Bronchial epithelial cell (primary cell): ENCODE measurements at regions not wholly inside any gene's neighbourhood (a gene's known extent, or its start where the extent isn't known, plus 50 kb on each side); places are given as distances from the start of the nearest gene placed in this dataset.
A peak's percentile ranks its signal among the peaks of the same experiment; 100 is the strongest.
"Not testable (repeated sequence)": the region's sequence is repeated elsewhere in the genome, so short reads cannot be mapped to it uniquely, and the experiment has no call there.

Source experiments
- DNase-seq: peaks from one replicate; pipeline ENCODE4 v3.0.0-alpha.2; 2010; ENCODE audit warnings: low read depth
- FAIRE-seq: peaks from 2 replicates; lab custom pipeline; 2011; peaks lifted over from hg19 to GRCh38; lab: Jason Lieb, UNC
- H3K27me3 ChIP-seq: 2 replicates; pipeline ENCODE4 v1.5.1; 2011; ENCODE audit warnings: low read length; ENCODE audit not compliant: control insufficient read depth, insufficient read depth
- H3K36me3 ChIP-seq: 2 replicates; pipeline ENCODE4 v1.5.1; 2011; ENCODE audit warnings: low read length; ENCODE audit not compliant: control insufficient read depth, insufficient read depth
- H3K4me3 ChIP-seq: 2 replicates; pipeline ENCODE4 v1.5.1; 2011; ENCODE audit warnings: mild to moderate bottlenecking, low read depth, low read length, control low read depth
- CTCF ChIP-seq: IDR thresholded peaks from 2 replicates; pipeline ENCODE4 v1.5.1; 2011; ENCODE audit warnings: mild to moderate bottlenecking, moderate library complexity, low read length, control low read depth, inconsistent platforms; ENCODE audit not compliant: insufficient read depth, severe bottlenecking

GRCh38 chr14:53398616-53399015 is 245.5 kb upstream of the DDHD1 start:
- no peaks in the 10 kb centered on the region for H3K27me3 ChIP-seq
- DNase-seq (no peak), FAIRE-seq (no peak)
- H3K4me3 ChIP-seq, result no peak overlapping the region
- no peaks in the 10 kb centered on the region for H3K36me3 ChIP-seq
- TF ChIP-seq CTCF, result no peak

GRCh38 chr14:53395267-53395666 is 242.1 kb upstream of the DDHD1 start:
- DNase-seq, H3K4me3 ChIP-seq, FAIRE-seq, H3K27me3 ChIP-seq, H3K36me3 ChIP-seq: not testable (repeated sequence)

- H3K27me3 ChIP-seq, result no peaks in the 10 kb centered on the region
- TF ChIP-seq CTCF, result no peak
- FAIRE-seq (peak; percentile 60), DNase-seq (peak; percentile 94)
- H3K36me3 ChIP-seq, result no peaks in the 10 kb centered on the region
- no peak overlapping the region for H3K4me3 ChIP-seq
These were observed 238.6 kb upstream of the DDHD1 start for GRCh38 chr14:53391631-53392285.

- Histone ChIP-seq H3K27me3 (no peaks in the 10 kb centered on the region), H3K4me3 (no peak overlapping the region), H3K36me3 (no peaks in the 10 kb centered on the region)
- TF ChIP-seq CTCF, result no peak
- DNase-seq (peak; percentile 40), FAIRE-seq (no peak)
These were observed 238.0 kb upstream of the DDHD1 start for GRCh38 chr14:53391156-53391555.

- H3K27me3 ChIP-seq, result no peaks in the 10 kb centered on the region
- H3K36me3 ChIP-seq, result no peaks in the 10 kb centered on the region
- TF ChIP-seq CTCF, result no peak
- no peak overlapping the region for H3K4me3 ChIP-seq
- FAIRE-seq (no peak), DNase-seq (peak; percentile 86)
These were observed 236.9 kb upstream of the DDHD1 start for GRCh38 chr14:53390008-53390407.

- no peak for TF ChIP-seq CTCF
- FAIRE-seq, result no peak
- no peak overlapping the region for H3K4me3 ChIP-seq
- no peaks in the 10 kb centered on the region for H3K36me3 ChIP-seq
- no peaks in the 10 kb centered on the region for H3K27me3 ChIP-seq
- DNase-seq, result peak; percentile 83
These were observed 236.1 kb upstream of the DDHD1 start for GRCh38 chr14:53389202-53389601.
